H1 (cell line): ENCODE measurements at regions not wholly inside any gene's neighbourhood (a gene's known extent, or its start where the extent isn't known, plus 50 kb on each side); places are given as distances from the start of the nearest gene placed in this dataset.

Experiments
- CTCF ChIA-PET: fragments of 300-600 bp; sonication (Branson Sonifier 250); formaldehyde crosslinking; loops from one replicate; lab custom pipeline; 2021; ENCODE audit not compliant: partially characterized antibody; lab: Charles Lee
- POLR2A ChIA-PET: fragments of 300-600 bp; sonication (Branson Sonifier 250); formaldehyde crosslinking; loops from one replicate; lab custom pipeline; 2021; ENCODE audit warnings: inconsistent platforms; ENCODE audit not compliant: partially characterized antibody; lab: Charles Lee
- DNase-seq, 2 experiments: peaks; one replicate each; pipeline versions ENCODE4 v3.0.0 to v3.0.0-alpha.2; 2010 to 2022; ENCODE audit warnings: low spot score in 2 of 2, low read depth in 1 of 2, mixed read lengths in 1 of 2
- FAIRE-seq: peaks from 2 replicates; lab custom pipeline; 2011; peaks lifted over from hg19 to GRCh38; lab: Jason Lieb, UNC
- H2AFZ ChIP-seq: 2 replicates; pipeline ENCODE4 v1.8.1; 2012; ENCODE audit warnings: low read length, inconsistent platforms
- H2AK5ac ChIP-seq: 2 replicates; pipeline ENCODE4 v1.6.1; 2013; ENCODE audit warnings: low read depth, low read length
- H2BK120ac ChIP-seq: replicated peaks from 2 replicates; pipeline ENCODE3; 2013; ENCODE audit warnings: low read depth, low read length, inconsistent platforms
- H2BK12ac ChIP-seq: 2 replicates; pipeline ENCODE4 v1.6.1; 2013; ENCODE audit warnings: low read depth, low read length
- H2BK15ac ChIP-seq: 2 replicates; pipeline ENCODE4 v1.6.1; 2013; ENCODE audit warnings: low read length
- H2BK20ac ChIP-seq: 2 replicates; pipeline ENCODE4 v1.6.1; 2013; ENCODE audit warnings: low read length
- H2BK5ac ChIP-seq: 2 replicates; pipeline ENCODE4 v1.6.1; 2013; ENCODE audit warnings: low read depth, low read length
- H3K14ac ChIP-seq: 2 replicates; pipeline ENCODE4 v1.6.1; 2013; ENCODE audit warnings: inconsistent platforms; ENCODE audit not compliant: insufficient read length
- H3K18ac ChIP-seq: 2 replicates; pipeline ENCODE4 v1.6.1; 2013; ENCODE audit warnings: low read length; ENCODE audit errors: extremely low read depth
- H3K23ac ChIP-seq: 2 replicates; pipeline ENCODE4 v1.6.1; 2013; ENCODE audit warnings: inconsistent platforms; ENCODE audit not compliant: insufficient read length
- H3K23me2 ChIP-seq: 2 replicates; pipeline ENCODE4 v1.6.1; 2013; ENCODE audit warnings: low read depth, low read length
- H3K27ac ChIP-seq: 2 replicates; pipeline ENCODE4 v1.6.1; 2011; ENCODE audit warnings: low read depth, low read length, inconsistent platforms
- H3K27me3 ChIP-seq, 4 experiments: replicated peaks in 1 of 4; 1 replicate in 1 of 4; 2 replicates in 3 of 4; pipeline versions ENCODE4 v1.6.1 to v1.8.1; 2011 to 2013; ENCODE audit warnings: low read length in 3 of 4, mild to moderate bottlenecking in 3 of 4, inconsistent platforms in 2 of 4, mixed read lengths in 2 of 4, moderate library complexity in 1 of 4; ENCODE audit not compliant: control insufficient read depth in 3 of 4, insufficient read depth in 3 of 4; ENCODE audit errors: extremely low read depth in 1 of 4
- H3K36me3 ChIP-seq, 4 experiments: 2 replicates each; pipeline versions ENCODE4 v1.6.1 to v1.8.1; 2011 to 2013; ENCODE audit warnings: mild to moderate bottlenecking in 4 of 4, low read length in 3 of 4, moderate library complexity in 2 of 4, control low read depth in 1 of 4, inconsistent platforms in 1 of 4; ENCODE audit not compliant: insufficient read depth in 4 of 4, control insufficient read depth in 2 of 4
- H3K4ac ChIP-seq: replicated peaks from 2 replicates; pipeline ENCODE3; 2013; ENCODE audit warnings: low read length, low read depth, mixed read lengths, inconsistent platforms; ENCODE audit not compliant: insufficient read length
- H3K4me1 ChIP-seq, 4 experiments: replicated peaks in 1 of 4; 1 replicate in 1 of 4; 2 replicates in 3 of 4; pipeline versions ENCODE4 v1.6.1 to v1.8.1; 2011 to 2013; ENCODE audit warnings: low read length in 3 of 4, inconsistent platforms in 2 of 4, mixed read lengths in 1 of 4; ENCODE audit not compliant: insufficient read depth in 4 of 4, control insufficient read depth in 3 of 4
- H3K4me2 ChIP-seq, 2 experiments: 2 replicates each; pipeline versions ENCODE4 v1.6.1 to v1.8.1; 2011 to 2013; ENCODE audit warnings: low read depth in 2 of 2, low read length in 2 of 2, control low read depth in 1 of 2, inconsistent platforms in 1 of 2, mild to moderate bottlenecking in 1 of 2; ENCODE audit not compliant: insufficient read depth in 1 of 2
- H3K4me3 ChIP-seq, 4 experiments: fragments of 200-600, 300-600 bp in 1 of 4; sonication (generic), shearing (Covaris generic), sonication (Bioruptor Twin) in 1 of 4; 2 replicates each; pipeline versions ENCODE4 v1.5.1 to v1.8.1; 2011 to 2016; ENCODE audit warnings: low read length in 4 of 4, low read depth in 3 of 4, control low read depth in 2 of 4, inconsistent platforms in 2 of 4, mild to moderate bottlenecking in 2 of 4, mixed read lengths in 1 of 4, moderate library complexity in 1 of 4; ENCODE audit not compliant: insufficient read depth in 2 of 4; ENCODE audit errors: extremely low read depth in 1 of 4
- H3K56ac ChIP-seq: replicated peaks from 2 replicates; pipeline ENCODE3; 2013; ENCODE audit warnings: low read depth, mild to moderate bottlenecking, mixed read lengths, low read length, inconsistent platforms; ENCODE audit not compliant: insufficient read length
- H3K79me1 ChIP-seq: 2 replicates; pipeline ENCODE4 v1.6.1; 2013; ENCODE audit warnings: low read depth, low read length, control low read depth
- H3K79me2 ChIP-seq, 2 experiments: 2 replicates each; pipeline versions ENCODE4 v1.6.1 to v1.8.1; 2012 to 2013; ENCODE audit warnings: low read length in 2 of 2, mild to moderate bottlenecking in 2 of 2, inconsistent platforms in 1 of 2; ENCODE audit not compliant: insufficient read depth in 2 of 2, control insufficient read depth in 1 of 2
- H3K9ac ChIP-seq, 4 experiments: replicated peaks in 1 of 4; 1 replicate in 1 of 4; 2 replicates in 3 of 4; pipeline versions ENCODE4 v1.6.1 to v1.8.1; 2011 to 2013; ENCODE audit warnings: low read depth in 3 of 4, low read length in 3 of 4, control low read depth in 2 of 4, mild to moderate bottlenecking in 2 of 4, moderate library complexity in 2 of 4, inconsistent platforms in 1 of 4; ENCODE audit errors: extremely low read depth in 1 of 4
- H3K9me3 ChIP-seq, 2 experiments: 2 replicates each; pipeline versions ENCODE4 v1.6.1 to v1.8.1; 2012 to 2013; ENCODE audit warnings: mild to moderate bottlenecking in 2 of 2, moderate library complexity in 2 of 2, control low read depth in 1 of 2, inconsistent platforms in 1 of 2, low read depth in 1 of 2, low read length in 1 of 2, mixed read lengths in 1 of 2; ENCODE audit not compliant: insufficient read depth in 2 of 2
- H4K20me1 ChIP-seq, 2 experiments: replicated peaks in 1 of 2; 2 replicates each; pipeline versions ENCODE3 to v1.8.1; 2011 to 2013; ENCODE audit warnings: inconsistent platforms in 2 of 2, low read length in 2 of 2, mild to moderate bottlenecking in 1 of 2; ENCODE audit not compliant: insufficient read depth in 2 of 2, control insufficient read depth in 1 of 2
- H4K5ac ChIP-seq: 2 replicates; pipeline ENCODE4 v1.6.1; 2013; ENCODE audit warnings: low read length, low read depth, mixed read lengths, inconsistent platforms; ENCODE audit not compliant: insufficient read length
- H4K8ac ChIP-seq: 2 replicates; pipeline ENCODE4 v1.8.0; 2013; ENCODE audit warnings: mild to moderate bottlenecking, moderate library complexity, low read length, inconsistent platforms; ENCODE audit not compliant: insufficient read depth; ENCODE audit errors: extremely low read depth
- H4K91ac ChIP-seq: replicated peaks from 2 replicates; pipeline ENCODE3; 2013; ENCODE audit warnings: low read length, mixed read lengths, inconsistent platforms; ENCODE audit not compliant: insufficient read length
- BACH1 ChIP-seq: IDR thresholded peaks from 2 replicates; pipeline ENCODE4 v1.6.1; 2012; ENCODE audit warnings: low read length, improper control_type of control experiment
- BCL11A ChIP-seq, 2 experiments: IDR thresholded peaks; one replicate each; pipeline ENCODE4 v1.6.1; 2011; ENCODE audit warnings: low read depth in 2 of 2, low read length in 2 of 2, mild to moderate bottlenecking in 2 of 2
- CHD2 ChIP-seq: IDR thresholded peaks from 2 replicates; pipeline ENCODE4 v1.6.1; 2012; ENCODE audit warnings: low read length, improper control_type of control experiment
- CREB1 ChIP-seq: IDR thresholded peaks from 2 replicates; pipeline ENCODE4 v1.6.1; 2012; ENCODE audit warnings: inconsistent platforms
- CTBP2 ChIP-seq: IDR thresholded peaks from 2 replicates; pipeline ENCODE4 v1.7.0; 2011; ENCODE audit warnings: borderline replicate concordance, mild to moderate bottlenecking, moderate library complexity, mixed read lengths, low read length; ENCODE audit not compliant: insufficient read depth, insufficient read length
- HDAC2 ChIP-seq, 2 experiments: fragments of 300-600 bp in 1 of 2; sonication (generic) in 1 of 2; IDR thresholded peaks; 2 replicates each; pipeline ENCODE4 v1.6.1; 2011 to 2012; ENCODE audit warnings: low read depth in 2 of 2, low read length in 2 of 2, mild to moderate bottlenecking in 2 of 2, moderate library complexity in 2 of 2, borderline replicate concordance in 1 of 2, inconsistent platforms in 1 of 2
- PHF8 ChIP-seq: fragments of 200-600 bp; sonication (generic); conservative IDR thresholded peaks from 2 replicates; pipeline ENCODE4 v1.7.1; 2012; ENCODE audit warnings: low read depth, mild to moderate bottlenecking, inconsistent platforms, low read length, moderate library complexity
- RFX5 ChIP-seq: IDR thresholded peaks from 2 replicates; pipeline ENCODE4 v1.6.1; 2011; ENCODE audit warnings: low read depth, low read length, improper control_type of control experiment, borderline replicate concordance
- SIRT6 ChIP-seq: IDR thresholded peaks from one replicate; pipeline ENCODE4 v1.7.1; 2012; ENCODE audit warnings: low read length, inconsistent platforms
- SP1 ChIP-seq: IDR thresholded peaks from 2 replicates; pipeline ENCODE4 v1.6.1; 2011; ENCODE audit warnings: low read depth, low read length
- TEAD4 ChIP-seq: IDR thresholded peaks from 2 replicates; pipeline ENCODE4 v1.6.1; 2012; ENCODE audit warnings: low read depth, low read length, inconsistent platforms, mixed read lengths
- YY1 ChIP-seq: IDR thresholded peaks from 2 replicates; pipeline ENCODE4 v1.6.1; 2011; ENCODE audit warnings: low read depth, mild to moderate bottlenecking, low read length
- ZNF274 ChIP-seq: IDR thresholded peaks from 2 replicates; pipeline ENCODE4 v1.7.0; 2012; ENCODE audit warnings: low read length, borderline replicate concordance; ENCODE audit errors: extremely low read depth
- WGBS, 2 experiments: shearing (Covaris generic) in 1 of 2; methylation state at CpG; one replicate each; pipeline versions ENCODE4 v1.1.6 to v1.1.7; 2013 to 2015; ENCODE audit warnings: low lambda C conversion rate in 2 of 2, mixed read lengths in 2 of 2, inconsistent platforms in 1 of 2, low coverage in 1 of 2, missing lambda C conversion rate in 1 of 2; ENCODE audit not compliant: insufficient replicate concordance in 2 of 2, insufficient coverage in 1 of 2, insufficient read length in 1 of 2; ENCODE audit errors: extremely low coverage in 1 of 2, missing lambda C conversion rate in 1 of 2; 5-methylcytosine and 5-hydroxymethylcytosine counted together

GRCh38 chr7:116356333-116356965 lies 143.1 kb upstream of the CAV2 start:
- H2AFZ ChIP-seq = no peak overlapping the region
- no peak overlapping the region for H3K18ac ChIP-seq
- H3K14ac ChIP-seq = no peak overlapping the region
- H2BK20ac ChIP-seq = no peak overlapping the region
- H2BK15ac ChIP-seq = no peak overlapping the region
- no peaks in the 10 kb centered on the region for H4K20me1 ChIP-seq
- H3K36me3 ChIP-seq = no peaks in the 10 kb centered on the region
- no peak overlapping the region for H2AK5ac ChIP-seq
- no peak overlapping the region for H3K9ac ChIP-seq
- ChIA-PET CTCF (interaction anchor here (1.6 kb wide), 1 partner anchor 65 kb away, joined by 5 read pairs; no protein-coding TSS in a partner anchor), POLR2A (no interaction called here)
- no peaks in the 10 kb centered on the region for H3K79me1 ChIP-seq
- H3K9me3 ChIP-seq = no peaks in the 10 kb centered on the region; a peak in 1 of 4 replicates
- no peak overlapping the region for H2BK120ac ChIP-seq
- no peak overlapping the region for H3K23ac ChIP-seq
- no peak overlapping the region for H3K4me2 ChIP-seq
- H3K4ac ChIP-seq = no peak overlapping the region
- H3K27me3 ChIP-seq = no peaks in the 10 kb centered on the region; a peak in 1 of 7 replicates
- no peak overlapping the region for H2BK5ac ChIP-seq
- no peak overlapping the region for H3K27ac ChIP-seq
- H2BK12ac ChIP-seq = no peak overlapping the region
- H4K8ac ChIP-seq = no peak overlapping the region
- H3K4me3 ChIP-seq = no peak overlapping the region
- no peak overlapping the region for H4K5ac ChIP-seq
- no peaks in the 10 kb centered on the region for H3K23me2 ChIP-seq
- no peak overlapping the region for H3K56ac ChIP-seq
- H3K4me1 ChIP-seq = peaks cover 0 to 5% (median 0%) of the 10 kb centered on the region in 4 experiments; a peak in 1 of 7 replicates
- H3K79me2 ChIP-seq = no peaks in the 10 kb centered on the region
- WGBS, 2 experiments = 86% methylated on average over 1 of the region's 1 CpG; no CpG with 5 or more reads in 1 of the 2 experiments
- no peak overlapping the region for H4K91ac ChIP-seq
- DNase-seq (no peak), FAIRE-seq (no peak)
- no peak for TF ChIP-seq CHD2
- TF ChIP-seq ZNF274 = no peak
- no peak for TF ChIP-seq BACH1
- TF ChIP-seq CREB1 = no peak
- no peak for TF ChIP-seq CTBP2
- no peak for TF ChIP-seq HDAC2 (IDR thresholded peaks at IDR 0.05; ENCODE audit: borderline replicate concordance in 1 of 2, low read depth in 2 of 2, low read length in 2 of 2)
- no peak for TF ChIP-seq SP1
- no peak for TF ChIP-seq RFX5
- TF ChIP-seq YY1 = no peak
- no peak for TF ChIP-seq PHF8
- TF ChIP-seq TEAD4 = no peak
- TF ChIP-seq BCL11A (IDR thresholded peaks at IDR 0.05; ENCODE audit: low read depth in 2 of 2, low read length in 2 of 2) = no peak
- TF ChIP-seq SIRT6 = no peak
